ENCODE measurements at regions not wholly inside any gene's neighbourhood (a gene's known extent, or its start where the extent isn't known, plus 50 kb on each side); places are given as distances from the start of the nearest gene placed in this dataset.
"Not testable (repeated sequence)": the region's sequence is repeated elsewhere in the genome, so short reads cannot be mapped to it uniquely, and the experiment has no call there.

DNA sequence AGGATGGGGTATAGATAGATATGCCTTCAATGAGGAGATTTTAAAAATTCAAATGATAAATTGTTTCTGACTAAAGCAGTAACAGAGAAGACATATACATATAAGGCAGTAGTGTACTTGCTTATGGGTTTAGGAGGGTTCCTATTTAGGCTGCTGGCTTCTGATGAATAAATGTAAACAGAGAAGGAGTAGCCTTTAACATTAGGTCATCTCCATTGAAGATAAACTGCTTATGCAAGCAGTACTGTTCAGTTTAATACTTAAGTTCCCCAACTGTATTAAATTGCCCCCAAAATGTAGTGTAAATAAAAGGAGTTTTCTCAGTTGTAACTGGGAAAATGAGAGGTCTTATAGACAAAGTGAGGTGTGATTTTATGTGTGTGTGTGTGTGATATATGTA lies 217.7 kb upstream of the TMEFF2 start:
- Mint-ChIP-seq H3K27ac (no peak overlapping the region), H3K9me3 (no peaks in the 10 kb centered on the region), H3K4me1 (no peaks in the 10 kb centered on the region), H3K36me3 (no peaks in the 10 kb centered on the region), H3K4me3 (no peak overlapping the region)
- no peak for DNase-seq (ENCODE audit: low spot score in 2 of 2)
- ATAC-seq = no peak

DNA sequence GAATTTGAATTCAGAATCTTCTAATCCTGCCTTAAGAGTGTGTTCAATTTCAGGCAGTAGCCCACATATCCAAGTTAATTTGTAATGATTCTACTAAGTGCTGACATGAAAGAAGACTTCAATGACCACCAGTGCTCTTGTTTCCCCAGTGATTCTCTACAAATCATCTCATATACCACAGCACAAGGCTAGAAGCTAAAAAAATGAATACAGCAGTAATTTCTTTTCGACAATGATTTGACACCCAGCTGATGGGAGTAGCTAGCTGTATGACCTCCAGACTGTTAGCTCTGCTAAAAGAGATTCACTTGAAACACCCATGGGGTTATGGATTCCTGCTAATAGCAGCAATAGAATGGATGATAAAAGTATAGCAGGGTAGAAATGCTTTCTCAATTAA lies 217.0 kb upstream of the TMEFF2 start:
- H3K27ac Mint-ChIP-seq = no peak overlapping the region
- no peak for DNase-seq (ENCODE audit: low spot score in 2 of 2)
- H3K4me1 Mint-ChIP-seq = no peaks in the 10 kb centered on the region
- no peaks in the 10 kb centered on the region for H3K36me3 Mint-ChIP-seq
- no peak for ATAC-seq
- no peaks in the 10 kb centered on the region for H3K9me3 Mint-ChIP-seq
- no peak overlapping the region for H3K4me3 Mint-ChIP-seq

GRCh38 chr2:192410319-192410718 lies 215.6 kb upstream of the TMEFF2 start:
- Mint-ChIP-seq H3K4me1 (no peaks in the 10 kb centered on the region), H3K4me3 (no peak overlapping the region), H3K27ac (no peak overlapping the region), H3K9me3 (no peaks in the 10 kb centered on the region), H3K36me3 (no peaks in the 10 kb centered on the region)
- no peak for DNase-seq (ENCODE audit: low spot score in 2 of 2)
- ATAC-seq = no peak

- H3K4me1 Mint-ChIP-seq = no peaks in the 10 kb centered on the region
- H3K27ac Mint-ChIP-seq = no peak overlapping the region
- H3K36me3 Mint-ChIP-seq = no peaks in the 10 kb centered on the region
- H3K4me3 Mint-ChIP-seq = no peak overlapping the region
- no peak for DNase-seq (ENCODE audit: low spot score in 2 of 2)
- ATAC-seq = no peak
- H3K9me3 Mint-ChIP-seq = peaks cover 4% of the 10 kb centered on the region
Observed at GRCh38 chr2:192407692-192408091, 213.0 kb upstream of the TMEFF2 start.

GRCh38 chr2:192398236-192398635 lies 203.5 kb upstream of the TMEFF2 start:
- no peaks in the 10 kb centered on the region for H3K4me1 Mint-ChIP-seq

DNA sequence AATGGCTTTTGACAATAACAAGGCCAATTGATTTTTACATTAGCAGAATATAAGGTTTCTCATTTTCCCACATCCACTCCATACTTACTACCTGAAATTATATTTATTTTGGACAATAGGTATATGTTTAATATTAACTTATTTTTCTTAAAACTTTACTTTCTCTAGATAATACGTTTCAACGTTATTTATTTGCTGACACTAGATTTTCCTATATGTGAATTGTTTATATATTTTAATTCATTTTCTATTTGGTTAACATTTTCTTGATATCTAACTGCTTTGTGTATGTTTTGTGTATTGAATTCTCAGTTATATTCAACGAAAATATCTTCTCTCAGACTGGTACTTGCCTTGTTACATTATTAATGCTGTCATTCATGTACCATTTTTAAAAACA lies 199.9 kb upstream of the TMEFF2 start:
- Mint-ChIP-seq H3K27ac (no peak overlapping the region), H3K36me3 (no peaks in the 10 kb centered on the region), H3K9me3 (peaks cover 7% of the 10 kb centered on the region), H3K4me1 (no peaks in the 10 kb centered on the region), H3K4me3 (no peak overlapping the region)
- DNase-seq (ENCODE audit: low spot score in 2 of 2) (no peak), ATAC-seq (no peak)

More at GRCh38 chr2:192398236-192398635, 203.5 kb upstream of the TMEFF2 start:
- DNase-seq (ENCODE audit: low spot score in 2 of 2) = no peak
- Mint-ChIP-seq H3K4me3 (no peak overlapping the region), H3K36me3 (no peaks in the 10 kb centered on the region), H3K27ac (no peak overlapping the region), H3K9me3 (peaks cover 12% of the 10 kb centered on the region)
- no peak for ATAC-seq

DNA sequence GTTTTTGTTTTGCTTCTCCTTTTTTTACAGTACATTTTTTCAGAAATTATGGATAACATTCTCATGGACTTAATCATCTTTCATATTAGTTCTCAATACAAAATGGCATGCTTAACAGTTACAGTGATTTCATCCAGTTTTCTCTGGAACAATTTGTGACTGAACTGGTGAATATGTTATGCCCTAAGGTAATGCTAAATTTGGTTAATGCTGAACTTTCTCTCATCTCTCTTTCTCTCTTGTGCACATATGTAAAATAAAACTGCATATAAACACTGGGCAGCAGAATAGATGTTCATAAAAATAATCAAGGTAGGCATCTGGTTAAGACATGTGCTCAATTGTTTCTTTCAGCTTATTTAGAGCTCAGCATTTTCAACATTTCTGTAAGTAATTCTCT lies 196.3 kb upstream of the TMEFF2 start:
- no peak overlapping the region for H3K4me3 Mint-ChIP-seq

GRCh38 chr2:192390401-192390800 lies 195.7 kb upstream of the TMEFF2 start:
- no peak for DNase-seq (ENCODE audit: low spot score in 2 of 2)

More for the DNA sequence above, 196.3 kb upstream of the TMEFF2 start:
- DNase-seq (ENCODE audit: low spot score in 2 of 2) (no peak), ATAC-seq (no peak)
- Mint-ChIP-seq H3K36me3 (no peaks in the 10 kb centered on the region), H3K27ac (no peak overlapping the region), H3K4me1 (no peaks in the 10 kb centered on the region), H3K9me3 (no peaks in the 10 kb centered on the region)

DNA sequence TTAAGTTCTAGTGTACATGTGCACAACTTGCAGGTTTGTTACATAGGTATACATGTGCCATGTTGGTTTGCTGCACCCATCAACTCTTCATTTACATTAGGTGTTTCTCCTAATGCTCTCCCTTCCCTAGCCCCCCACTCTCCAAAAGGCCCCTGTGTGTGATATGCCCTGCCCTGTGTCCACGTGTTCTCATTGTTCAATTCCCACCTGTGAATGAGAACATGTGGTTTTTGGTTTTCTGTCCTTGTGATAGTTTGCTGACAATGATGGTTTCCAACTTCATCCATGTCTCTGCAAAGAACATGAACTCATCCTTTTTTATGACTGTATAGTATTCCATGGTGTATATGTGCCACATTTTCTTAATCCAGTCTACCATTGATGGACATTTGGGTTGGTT lies 189.5 kb upstream of the TMEFF2 start:
- H3K36me3 Mint-ChIP-seq; ATAC-seq; H3K27ac Mint-ChIP-seq; H3K4me3 Mint-ChIP-seq; DNase-seq (ENCODE audit: low spot score in 2 of 2); H3K4me1 Mint-ChIP-seq; H3K9me3 Mint-ChIP-seq: not testable (repeated sequence)

More at GRCh38 chr2:192390401-192390800, 195.7 kb upstream of the TMEFF2 start:
- H3K4me1 Mint-ChIP-seq = no peaks in the 10 kb centered on the region
- no peaks in the 10 kb centered on the region for H3K9me3 Mint-ChIP-seq
- no peak overlapping the region for H3K4me3 Mint-ChIP-seq
- ATAC-seq = no peak
- H3K27ac Mint-ChIP-seq = no peak overlapping the region
- H3K36me3 Mint-ChIP-seq = no peaks in the 10 kb centered on the region

DNA sequence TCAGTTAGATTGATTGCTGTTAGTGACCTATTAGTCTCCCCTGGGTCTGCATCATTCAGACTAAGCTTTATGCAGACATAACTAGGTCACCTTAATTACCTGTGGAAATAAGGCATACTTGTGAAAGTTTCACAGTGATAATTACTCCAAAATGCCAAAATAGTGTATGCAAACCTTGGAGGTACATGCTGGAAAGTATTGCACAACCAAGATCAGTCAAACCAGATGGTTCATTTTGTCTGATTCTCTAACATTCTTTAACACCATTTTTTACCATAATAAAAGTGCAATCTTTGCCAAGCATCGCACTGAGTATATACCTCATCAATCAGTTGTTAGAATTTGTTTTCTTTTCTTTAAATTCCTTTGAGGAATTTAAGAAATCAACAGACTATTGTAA lies 186.3 kb upstream of the TMEFF2 start:
- DNase-seq (ENCODE audit: low spot score in 2 of 2) (no peak), ATAC-seq (no peak)
- no peaks in the 10 kb centered on the region for H3K4me1 Mint-ChIP-seq
- H3K4me3 Mint-ChIP-seq = no peak overlapping the region
- no peaks in the 10 kb centered on the region for H3K9me3 Mint-ChIP-seq
- no peak overlapping the region for H3K27ac Mint-ChIP-seq
- no peaks in the 10 kb centered on the region for H3K36me3 Mint-ChIP-seq

GRCh38 chr2:192379736-192380135 lies 185.0 kb upstream of the TMEFF2 start:
- H3K4me3 Mint-ChIP-seq = no peak overlapping the region
- no peaks in the 10 kb centered on the region for H3K9me3 Mint-ChIP-seq
- no peak for DNase-seq (ENCODE audit: low spot score in 2 of 2)
- no peaks in the 10 kb centered on the region for H3K4me1 Mint-ChIP-seq
- no peak overlapping the region for H3K27ac Mint-ChIP-seq
- H3K36me3 Mint-ChIP-seq = no peaks in the 10 kb centered on the region
- ATAC-seq = no peak

- DNase-seq (ENCODE audit: low spot score in 2 of 2) (no peak), ATAC-seq (no peak)
- Mint-ChIP-seq H3K4me1 (no peaks in the 10 kb centered on the region), H3K9me3 (no peaks in the 10 kb centered on the region), H3K4me3 (no peak overlapping the region), H3K36me3 (no peaks in the 10 kb centered on the region), H3K27ac (no peak overlapping the region)
Observed at GRCh38 chr2:192377173-192377572, 182.4 kb upstream of the TMEFF2 start.

DNA sequence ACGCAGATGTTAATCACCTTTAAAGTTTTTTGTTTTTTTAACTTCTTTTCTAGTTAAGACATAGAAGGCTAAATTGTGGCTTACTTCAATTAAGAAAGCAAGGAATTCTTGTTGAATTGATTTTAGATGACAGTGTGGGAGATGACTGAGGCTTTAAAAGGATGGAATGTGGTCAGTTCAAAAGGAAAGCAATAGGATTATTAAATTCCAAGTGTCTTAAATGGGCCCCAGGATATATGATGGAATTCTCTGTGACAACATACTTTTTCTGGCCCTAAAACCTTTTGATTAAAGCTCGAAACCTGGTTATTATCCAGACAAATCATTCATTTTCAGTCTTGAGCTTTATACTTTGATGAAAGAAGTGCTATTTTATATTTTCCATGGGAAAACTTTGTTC lies 179.0 kb upstream of the TMEFF2 start:
- no peak for DNase-seq (ENCODE audit: low spot score in 2 of 2)
- H3K36me3 Mint-ChIP-seq = no peaks in the 10 kb centered on the region
- no peak overlapping the region for H3K4me3 Mint-ChIP-seq
- no peaks in the 10 kb centered on the region for H3K9me3 Mint-ChIP-seq
- no peaks in the 10 kb centered on the region for H3K4me1 Mint-ChIP-seq
- H3K27ac Mint-ChIP-seq = no peak overlapping the region
- ATAC-seq = no peak

GRCh38 chr2:192373221-192373620 lies 178.5 kb upstream of the TMEFF2 start:
- H3K9me3 Mint-ChIP-seq = no peaks in the 10 kb centered on the region
- ATAC-seq (no peak), DNase-seq (ENCODE audit: low spot score in 2 of 2) (no peak)
- H3K27ac Mint-ChIP-seq = no peak overlapping the region
- H3K36me3 Mint-ChIP-seq = no peaks in the 10 kb centered on the region
- no peak overlapping the region for H3K4me3 Mint-ChIP-seq
- no peaks in the 10 kb centered on the region for H3K4me1 Mint-ChIP-seq

GRCh38 chr2:192369969-192370368 lies 175.2 kb upstream of the TMEFF2 start:
- H3K36me3 Mint-ChIP-seq = no peaks in the 10 kb centered on the region
- H3K9me3 Mint-ChIP-seq = peaks cover 2% of the 10 kb centered on the region
- ATAC-seq (no peak), DNase-seq (ENCODE audit: low spot score in 2 of 2) (no peak)
- H3K4me1 Mint-ChIP-seq = no peaks in the 10 kb centered on the region
- H3K4me3 Mint-ChIP-seq = no peak overlapping the region
- H3K27ac Mint-ChIP-seq = no peak overlapping the region

DNA sequence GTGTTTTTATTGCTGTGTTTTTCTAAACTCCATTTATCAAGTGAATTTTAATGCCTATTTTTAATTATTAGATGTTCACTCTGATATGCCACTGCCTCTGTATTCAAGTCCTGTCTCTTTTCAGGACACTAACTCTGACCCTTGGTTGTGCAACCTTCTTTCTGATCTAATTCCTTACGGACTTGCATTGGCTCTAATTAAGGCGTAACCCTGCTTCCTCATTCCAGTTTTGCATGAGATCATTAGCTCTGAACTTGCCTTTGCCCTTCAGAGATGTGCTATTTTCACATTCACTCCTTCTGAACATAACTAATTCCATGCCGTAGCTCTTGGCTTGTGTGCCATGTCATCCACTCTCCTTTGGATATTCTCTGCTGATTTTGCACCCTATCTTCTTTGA lies 162.5 kb upstream of the TMEFF2 start:
- Mint-ChIP-seq H3K4me3 (no peak overlapping the region), H3K4me1 (no peaks in the 10 kb centered on the region), H3K27ac (no peak overlapping the region), H3K36me3 (no peaks in the 10 kb centered on the region), H3K9me3 (peaks cover 23% of the 10 kb centered on the region)
- DNase-seq (ENCODE audit: low spot score in 2 of 2) (no peak), ATAC-seq (no peak)

DNA sequence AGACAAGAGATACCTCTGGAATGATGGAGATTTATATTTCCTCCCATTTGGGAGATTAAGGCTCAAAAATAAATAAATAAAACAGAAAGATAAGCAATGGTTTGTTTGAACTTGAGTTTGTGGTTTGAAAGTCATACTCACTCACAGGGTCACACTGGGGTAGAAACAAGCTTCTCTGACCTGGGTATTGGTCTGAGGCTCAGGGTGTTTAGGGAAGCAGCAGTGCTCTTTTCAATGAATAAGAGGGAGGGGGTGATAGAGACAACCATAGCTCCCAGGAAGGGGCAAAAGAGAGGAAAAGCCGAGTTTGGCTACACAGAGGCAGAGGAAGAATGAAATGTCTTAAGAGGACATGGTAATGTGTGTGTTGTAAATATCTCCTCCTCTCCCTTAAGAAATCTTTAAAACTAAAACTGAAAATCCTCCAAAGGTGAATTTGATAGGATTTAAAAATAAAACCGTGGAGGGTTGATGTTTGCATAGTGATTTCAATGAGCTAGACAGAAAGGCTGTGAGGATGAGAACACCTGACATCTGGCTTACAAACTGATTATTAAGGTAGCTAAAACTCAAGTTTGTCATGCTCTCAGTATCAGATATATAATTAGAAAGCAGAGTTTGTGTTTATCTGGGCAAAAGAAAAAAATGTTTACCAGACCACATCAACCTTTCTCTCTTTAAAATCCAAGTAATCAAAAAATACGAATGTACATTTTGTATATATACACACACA lies 159.9 kb upstream of the TMEFF2 start:
- Mint-ChIP-seq H3K4me3 (no peak overlapping the region), H3K27ac (no peak overlapping the region), H3K36me3 (no peaks in the 10 kb centered on the region), H3K9me3 (peaks cover 13% of the 10 kb centered on the region), H3K4me1 (no peaks in the 10 kb centered on the region)
- ATAC-seq = no peak
- DNase-seq (ENCODE audit: low spot score in 2 of 2) = no peak
